ENCODE measurements at regions not wholly inside any gene's neighbourhood (a gene's known extent, or its start where the extent isn't known, plus 50 kb on each side); places are given as distances from the start of the nearest gene placed in this dataset.

- peaks cover 2% of the 10 kb centered on the region for H3K27me3 Mint-ChIP-seq (ENCODE audit: insufficient read depth)
- TF ChIP-seq CTCF (conservative IDR thresholded peaks at IDR 0.05), result no peak
- peaks cover 20% of the 10 kb centered on the region for H3K9me3 Mint-ChIP-seq
- H3K27me3 ChIP-seq (ENCODE audit: control insufficient read depth, insufficient read depth, low read length, poor library complexity, severe bottlenecking), result no peaks in the 10 kb centered on the region
- H3K4me1 Mint-ChIP-seq, result peaks cover 14% of the 10 kb centered on the region
- no peak overlapping the region for H3K27ac ChIP-seq (ENCODE audit: low read depth, low read length)
- H3K9ac ChIP-seq (ENCODE audit: extremely low read depth, low read length, poor library complexity, severe bottlenecking), result no peak overlapping the region
- WGBS, 2 experiments (ENCODE audit: insufficient coverage in 1 of 2, insufficient read length in 1 of 2), result 93 to 100% methylated on average over 1 to 3 of the region's 3 CpGs
- no peaks in the 10 kb centered on the region for H3K9me3 ChIP-seq (ENCODE audit: control insufficient read depth, low read length)
- H3K4me3 ChIP-seq (ENCODE audit: low read length), result no peak overlapping the region
- no peaks in the 10 kb centered on the region for H3K4me1 ChIP-seq (ENCODE audit: control insufficient read depth, insufficient read depth, low read length)
- H3K27ac Mint-ChIP-seq, result no peak overlapping the region
- no peak overlapping the region for H3K4me3 Mint-ChIP-seq
- no peak for DNase-seq
- H3K36me3 ChIP-seq (ENCODE audit: control insufficient read depth, insufficient read depth, low read length), result no peaks in the 10 kb centered on the region
- H3K36me3 Mint-ChIP-seq (ENCODE audit: low read depth), result no peaks in the 10 kb centered on the region
These were observed 61.6 kb upstream of the STAC start for GRCh38 chr3:36318621-36319200.

GRCh38 chr3:36319680-36320079 is 60.6 kb upstream of the STAC start:
- peaks cover 14% of the 10 kb centered on the region for H3K4me1 Mint-ChIP-seq
- Histone ChIP-seq H3K4me1 (ENCODE audit: control insufficient read depth, insufficient read depth, low read length) (no peaks in the 10 kb centered on the region), H3K36me3 (ENCODE audit: control insufficient read depth, insufficient read depth, low read length) (no peaks in the 10 kb centered on the region), H3K27me3 (ENCODE audit: control insufficient read depth, insufficient read depth, low read length, poor library complexity, severe bottlenecking) (no peaks in the 10 kb centered on the region), H3K9ac (ENCODE audit: extremely low read depth, low read length, poor library complexity, severe bottlenecking) (no peak overlapping the region), H3K9me3 (ENCODE audit: control insufficient read depth, low read length) (no peaks in the 10 kb centered on the region), H3K27ac (ENCODE audit: low read depth, low read length) (no peak overlapping the region), H3K4me3 (ENCODE audit: low read length) (no peak overlapping the region)
- WGBS, 2 experiments (ENCODE audit: insufficient coverage in 1 of 2, insufficient read length in 1 of 2), result 38% methylated on average over 1 of the region's 1 CpG; no CpG with 5 or more reads in 1 of the 2 experiments
- no peak for DNase-seq
- TF ChIP-seq CTCF (conservative IDR thresholded peaks at IDR 0.05), result no peak
- peaks cover 2% of the 10 kb centered on the region for H3K27me3 Mint-ChIP-seq (ENCODE audit: insufficient read depth)
- no peaks in the 10 kb centered on the region for H3K36me3 Mint-ChIP-seq (ENCODE audit: low read depth)
- peaks cover 20% of the 10 kb centered on the region for H3K9me3 Mint-ChIP-seq
- H3K27ac Mint-ChIP-seq, result no peak overlapping the region
- H3K4me3 Mint-ChIP-seq, result no peak overlapping the region
